Hepatocyte (in vitro differentiated cells): ENCODE measurements at regions not wholly inside any gene's neighbourhood (a gene's known extent, or its start where the extent isn't known, plus 50 kb on each side); places are given as distances from the start of the nearest gene placed in this dataset.

ENCODE experiments used
- EZH2 ChIP-seq: fragments of 200-600 bp; sonication (generic); IDR thresholded peaks from 2 replicates; pipeline ENCODE4 v1.6.1; 2016; ENCODE audit warnings: antibody characterized with exemption, mild to moderate bottlenecking, borderline replicate concordance
- EZH2phosphoT487 ChIP-seq: fragments of 200-600 bp; sonication (generic); IDR thresholded peaks from one replicate; pipeline ENCODE4 v1.6.1; 2018; ENCODE audit warnings: antibody characterized with exemption, mild to moderate bottlenecking, low read depth, moderate library complexity; ENCODE audit not compliant: unreplicated experiment, severe bottlenecking
- TF ChIP-seq, protein P1 (sequence below): fragments of 200-600 bp; sonication (generic); IDR thresholded peaks from 2 replicates; pipeline ENCODE4 v1.5.1; 2016; ENCODE audit warnings: antibody characterized with exemption, mild to moderate bottlenecking; ENCODE audit not compliant: poor library complexity

DNA sequence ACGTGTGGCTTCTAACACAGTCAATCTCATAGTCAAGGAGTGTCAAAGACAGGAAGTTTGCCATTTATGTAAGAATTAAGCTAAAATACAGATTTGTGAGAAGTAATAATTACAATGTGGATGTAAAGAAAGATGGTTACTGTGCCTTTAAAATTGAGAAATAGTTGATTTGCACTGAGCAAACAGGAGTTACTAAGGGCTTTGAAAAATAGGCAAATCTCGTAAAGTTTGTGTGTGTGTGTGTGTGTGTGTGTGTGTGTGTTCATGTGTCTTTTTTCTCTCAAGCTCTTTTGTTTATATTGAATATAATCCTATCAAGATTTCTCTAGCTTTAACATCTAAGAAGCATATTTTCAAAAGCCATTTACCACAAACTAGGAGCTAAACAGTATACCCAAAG is 2284.5 kb downstream of the LRRC4C start:
- TF ChIP-seq, protein P1, sequence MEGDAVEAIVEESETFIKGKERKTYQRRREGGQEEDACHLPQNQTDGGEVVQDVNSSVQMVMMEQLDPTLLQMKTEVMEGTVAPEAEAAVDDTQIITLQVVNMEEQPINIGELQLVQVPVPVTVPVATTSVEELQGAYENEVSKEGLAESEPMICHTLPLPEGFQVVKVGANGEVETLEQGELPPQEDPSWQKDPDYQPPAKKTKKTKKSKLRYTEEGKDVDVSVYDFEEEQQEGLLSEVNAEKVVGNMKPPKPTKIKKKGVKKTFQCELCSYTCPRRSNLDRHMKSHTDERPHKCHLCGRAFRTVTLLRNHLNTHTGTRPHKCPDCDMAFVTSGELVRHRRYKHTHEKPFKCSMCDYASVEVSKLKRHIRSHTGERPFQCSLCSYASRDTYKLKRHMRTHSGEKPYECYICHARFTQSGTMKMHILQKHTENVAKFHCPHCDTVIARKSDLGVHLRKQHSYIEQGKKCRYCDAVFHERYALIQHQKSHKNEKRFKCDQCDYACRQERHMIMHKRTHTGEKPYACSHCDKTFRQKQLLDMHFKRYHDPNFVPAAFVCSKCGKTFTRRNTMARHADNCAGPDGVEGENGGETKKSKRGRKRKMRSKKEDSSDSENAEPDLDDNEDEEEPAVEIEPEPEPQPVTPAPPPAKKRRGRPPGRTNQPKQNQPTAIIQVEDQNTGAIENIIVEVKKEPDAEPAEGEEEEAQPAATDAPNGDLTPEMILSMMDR = no peak
- TF ChIP-seq EZH2 = no peak
- TF ChIP-seq EZH2phosphoT487 = no peak
